Esophagus squamous epithelium (tissue), 5 donors: ENCODE measurements at regions not wholly inside any gene's neighbourhood (a gene's known extent, or its start where the extent isn't known, plus 50 kb on each side); places are given as distances from the start of the nearest gene placed in this dataset.

Source experiments
- DNase-seq: peaks from one replicate; lab custom pipeline; 2025; lab: John Stamatoyannopoulos, UW
- H3K27ac ChIP-seq, 4 donors: fragments of 200-600 bp; sonication (generic); one replicate each; pipeline ENCODE4 v1.5.1; 2016 to 2019; ENCODE audit warnings: mild to moderate bottlenecking in 1 of 4
- H3K27me3 ChIP-seq, 4 donors: fragments of 200-600 bp; sonication (generic); 1 replicate in 3 of 4; 2 replicates in 1 of 4; pipeline versions ENCODE4 v1.5.1 to v1.6.0; 2017 to 2021; ENCODE audit warnings: antibody characterized with exemption in 1 of 4
- H3K36me3 ChIP-seq, 3 donors: fragments of 200-600 bp; sonication (generic); one replicate each; pipeline ENCODE4 v1.5.1; 2016 to 2019
- H3K4me1 ChIP-seq, 3 donors: fragments of 200-600 bp; sonication (generic); one replicate each; pipeline ENCODE4 v1.5.1; 2017 to 2019
- H3K4me3 ChIP-seq, 4 donors: fragments of 200-600 bp; sonication (generic); 1 replicate in 3 of 4; 2 replicates in 1 of 4; pipeline ENCODE4 v1.5.1; 2016 to 2019; ENCODE audit warnings: mild to moderate bottlenecking in 2 of 4, moderate library complexity in 1 of 4
- H3K9me3 ChIP-seq, 3 donors: fragments of 200-600 bp; sonication (generic); one replicate each; pipeline ENCODE4 v1.5.1; 2016 to 2019
- CTCF ChIP-seq, 6 experiments: fragments of 450-650 bp in 4 of 6; fragments of 200-600 bp in 2 of 6; sonication (generic) in 2 of 6; IDR thresholded peaks; one replicate each; pipeline ENCODE4 v1.5.1; 2016 to 2019; ENCODE audit warnings: antibody characterized with exemption in 6 of 6, mild to moderate bottlenecking in 4 of 6, moderate library complexity in 4 of 6
- POLR2A ChIP-seq, 4 donors: fragments of 450-650 bp; IDR thresholded peaks; one replicate each; pipeline ENCODE4 v1.6.1; 2017; ENCODE audit warnings: antibody characterized with exemption in 4 of 4, mild to moderate bottlenecking in 4 of 4, moderate library complexity in 3 of 4
- WGBS, 2 donors: methylation state at CpG; one replicate each; pipeline ENCODE4 v1.1.5; 2018; 5-methylcytosine and 5-hydroxymethylcytosine counted together
- intact Hi-C: fragments of 100-400 bp; cut with DNase I; formaldehyde crosslinking; loops from one replicate; pipeline ENCODE4 v1.15.0; 2022
- donor health status: DM: yes; HTN: yes; CAD: no.

DNA sequence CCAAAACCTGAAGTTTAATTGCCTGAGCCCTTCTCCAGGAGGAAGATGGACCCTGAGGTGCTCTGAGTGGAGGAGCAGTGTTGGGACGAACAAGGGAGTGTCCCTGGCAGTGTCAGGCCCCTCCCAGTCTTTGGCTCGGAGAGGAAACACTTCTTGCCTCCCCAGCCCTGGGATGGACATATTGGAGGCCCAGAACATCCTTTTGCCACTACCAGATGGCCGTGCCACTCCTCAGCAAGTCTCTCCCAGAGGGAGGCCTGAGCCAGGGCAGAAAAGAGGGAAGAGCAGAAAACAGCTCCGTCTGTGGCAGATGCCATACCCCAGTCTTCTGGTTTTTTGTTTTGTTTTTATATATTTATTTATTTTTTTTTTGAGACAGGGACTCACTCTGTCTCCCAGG, 91.5 kb upstream of the CRHR1 start:
- H3K36me3 ChIP-seq = no peaks in the 10 kb centered on the region
- no peak overlapping the region for H3K4me3 ChIP-seq
- H3K27me3 ChIP-seq = peaks cover 0 to 92% (median 0%) of the 10 kb centered on the region in 4 donors
- intact Hi-C loops = no loop called here
- peaks cover 0 to 4% (median 0%) of the 10 kb centered on the region in 3 donors for H3K9me3 ChIP-seq
- 21 to 43% methylated on average over 2 to 4 of the region's 4 CpGs for WGBS, 2 donors
- H3K4me1 ChIP-seq = no peaks in the 10 kb centered on the region
- H3K27ac ChIP-seq = no peak overlapping the region
- TF ChIP-seq CTCF (IDR thresholded peaks at IDR 0.05) = no peak
- no peak for DNase-seq

DNA sequence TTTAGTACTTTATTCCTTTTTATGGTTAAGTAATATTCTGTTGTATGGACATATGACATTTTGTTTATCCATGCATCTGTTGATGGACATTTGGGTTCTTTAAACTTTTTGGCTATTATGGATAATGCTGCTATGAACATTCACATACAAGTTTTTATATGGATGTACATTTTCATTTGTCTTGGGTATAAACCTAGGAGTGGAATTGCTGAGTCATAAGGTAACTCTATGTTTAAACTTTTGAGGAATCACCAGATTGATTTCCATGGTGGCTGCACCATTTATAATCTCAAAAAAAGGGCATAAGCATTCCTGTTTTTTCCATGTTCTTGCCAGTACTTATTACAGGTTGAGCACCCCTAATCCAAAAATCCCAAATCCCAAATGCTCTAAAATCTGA, 90.3 kb upstream of the CRHR1 start:
- no peak for DNase-seq
- no peak overlapping the region for H3K4me3 ChIP-seq
- no peaks in the 10 kb centered on the region for H3K4me1 ChIP-seq
- H3K27me3 ChIP-seq = peaks cover 0 to 93% (median 0%) of the 10 kb centered on the region in 4 donors
- peaks cover 0 to 4% (median 0%) of the 10 kb centered on the region in 3 donors for H3K9me3 ChIP-seq
- no peak overlapping the region for H3K27ac ChIP-seq
- intact Hi-C loops = no loop called here
- no peak for TF ChIP-seq POLR2A (IDR thresholded peaks at IDR 0.05)
- TF ChIP-seq CTCF (IDR thresholded peaks at IDR 0.05) = no peak
- H3K36me3 ChIP-seq = no peaks in the 10 kb centered on the region

- DNase-seq = no peak
Measured at GRCh38 chr17:45696442-45696841, 87.7 kb upstream of the CRHR1 start.

DNA sequence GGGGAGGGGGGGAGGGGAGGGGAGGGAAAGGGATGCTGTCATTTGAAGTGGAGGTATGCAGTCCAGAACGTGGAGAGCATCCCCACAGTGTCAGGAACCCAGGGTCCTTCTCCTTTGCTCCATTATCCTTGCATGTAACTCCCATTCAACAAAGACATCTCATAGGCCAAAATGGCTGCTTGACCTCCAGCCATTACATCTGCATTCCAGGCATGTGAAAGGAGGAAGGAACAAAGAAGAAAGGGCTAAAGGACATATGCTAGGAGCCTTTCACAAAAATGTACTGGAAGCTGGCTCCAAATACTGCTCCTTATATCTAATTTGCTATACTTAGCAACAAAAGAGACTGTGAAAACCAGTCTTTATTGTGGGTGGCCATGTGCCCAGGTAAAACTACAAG, 87.0 kb upstream of the CRHR1 start:
- no peak for DNase-seq
- no peaks in the 10 kb centered on the region for H3K4me1 ChIP-seq
- WGBS, 2 donors = 0 to 18% methylated on average over 1 of the region's 1 CpG
- no peak overlapping the region for H3K4me3 ChIP-seq
- peaks cover 0 to 83% (median 0%) of the 10 kb centered on the region in 4 donors for H3K27me3 ChIP-seq
- peaks cover 0 to 4% (median 0%) of the 10 kb centered on the region in 3 donors for H3K9me3 ChIP-seq
- no peak overlapping the region for H3K27ac ChIP-seq
- intact Hi-C loops = no loop called here
- no peak for TF ChIP-seq CTCF (IDR thresholded peaks at IDR 0.05)
- TF ChIP-seq POLR2A (IDR thresholded peaks at IDR 0.05) = no peak
- no peaks in the 10 kb centered on the region for H3K36me3 ChIP-seq

More at GRCh38 chr17:45696442-45696841, 87.7 kb upstream of the CRHR1 start:
- H3K9me3 ChIP-seq = peaks cover 0 to 4% (median 0%) of the 10 kb centered on the region in 3 donors
- intact Hi-C loops = no loop called here
- no peaks in the 10 kb centered on the region for H3K4me1 ChIP-seq
- no peak overlapping the region for H3K4me3 ChIP-seq
- peaks cover 0 to 89% (median 0%) of the 10 kb centered on the region in 4 donors for H3K27me3 ChIP-seq
- H3K27ac ChIP-seq = no peak overlapping the region
- H3K36me3 ChIP-seq = no peaks in the 10 kb centered on the region
- no peak for TF ChIP-seq POLR2A (IDR thresholded peaks at IDR 0.05)
- no peak for TF ChIP-seq CTCF (IDR thresholded peaks at IDR 0.05)

DNA sequence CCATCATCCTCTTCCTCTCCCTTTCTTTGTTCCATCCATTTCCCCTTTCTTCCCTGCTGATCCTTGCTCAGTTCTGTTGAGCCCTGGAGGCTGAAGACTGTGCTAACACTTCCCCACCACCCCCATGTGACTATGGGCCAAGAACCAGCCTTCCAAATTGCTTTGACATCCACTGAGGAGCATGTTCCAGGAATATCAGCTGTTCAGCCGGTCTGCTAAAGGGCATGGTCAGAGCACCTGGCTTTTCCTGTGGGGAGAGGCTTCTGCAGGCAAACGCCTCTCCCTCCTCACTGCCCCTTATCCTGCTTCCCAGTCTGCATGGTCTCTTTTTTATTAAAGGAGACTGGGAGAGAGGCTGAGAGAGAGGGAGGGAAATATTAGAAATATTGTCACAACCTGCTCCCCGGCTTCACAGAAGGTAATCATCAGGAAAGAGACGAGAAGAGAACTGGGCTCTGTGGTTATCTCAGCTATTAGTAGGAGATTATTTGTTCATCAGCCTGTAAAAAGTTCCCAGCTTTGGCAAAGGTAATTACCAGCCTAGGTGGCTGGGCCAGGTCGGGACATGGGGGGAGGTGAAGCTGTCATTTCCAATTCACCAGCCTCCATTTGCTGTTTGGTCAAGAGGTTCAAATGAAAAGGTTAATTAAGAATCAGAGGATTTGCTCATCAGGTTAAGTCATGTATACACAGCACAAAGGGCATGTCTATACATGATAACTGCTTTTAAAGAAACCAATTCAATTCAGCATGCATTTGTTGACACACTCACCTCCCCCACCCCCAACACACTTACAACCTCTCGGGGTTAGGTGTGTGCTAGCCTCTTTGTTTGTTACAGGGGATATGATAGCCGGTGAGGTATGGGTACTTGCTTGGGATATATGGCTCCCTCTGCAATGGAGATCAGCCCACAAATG, 83.7 kb upstream of the CRHR1 start:
- 28 to 39% methylated on average over 5 to 7 of the region's 7 CpGs for WGBS, 2 donors

More for the DNA sequence above, 83.7 kb upstream of the CRHR1 start:
- H3K4me1 ChIP-seq = peaks cover 0 to 4% (median 0%) of the 10 kb centered on the region in 3 donors
- H3K4me3 ChIP-seq = no peak overlapping the region
- peaks cover 0 to 79% (median 0%) of the 10 kb centered on the region in 4 donors for H3K27me3 ChIP-seq
- TF ChIP-seq CTCF (IDR thresholded peaks at IDR 0.05) (no peak), POLR2A (IDR thresholded peaks at IDR 0.05) (no peak)
- no peak overlapping the region for H3K27ac ChIP-seq
- intact Hi-C loops = no loop called here
- H3K9me3 ChIP-seq = peaks cover 0 to 4% (median 0%) of the 10 kb centered on the region in 3 donors
- no peak for DNase-seq
- H3K36me3 ChIP-seq = no peaks in the 10 kb centered on the region
